GM23338 (cell line): ENCODE measurements at regions not wholly inside any gene's neighbourhood (a gene's known extent, or its start where the extent isn't known, plus 50 kb on each side); places are given as distances from the start of the nearest gene placed in this dataset.
"Not testable (repeated sequence)": the region's sequence is repeated elsewhere in the genome, so short reads cannot be mapped to it uniquely, and the experiment has no call there.

Experiments used
- ATAC-seq: fragments of 200-7000 bp; cut with Tn5 transposase; 3 replicates; pipeline ENCODE4 v1.9.1; 2020
- DNase-seq: peaks from one replicate; pipeline ENCODE4 v3.0.0-alpha.2; 2015; ENCODE audit warnings: low spot score
- H2AFZ ChIP-seq: fragments of 200-600 bp; sonication (generic); 2 replicates; pipeline ENCODE4 v1.8.0; 2016; ENCODE audit warnings: antibody characterized with exemption, mild to moderate bottlenecking, moderate library complexity
- H3F3A ChIP-seq: fragments of 200-600 bp; sonication (generic); replicated peaks from 2 replicates; pipeline ENCODE4 v1.8.0; 2017; ENCODE audit warnings: antibody characterized with exemption, mixed run types, low read depth
- H3K27ac ChIP-seq: fragments of 200-600 bp; sonication (generic); 2 replicates; pipeline ENCODE4 v1.6.1; 2016; ENCODE audit warnings: low read depth
- H3K27me3 ChIP-seq: fragments of 200-600 bp; sonication (generic); 2 replicates; pipeline ENCODE4 v1.8.0; 2016; ENCODE audit warnings: mild to moderate bottlenecking, mixed run types, moderate library complexity; ENCODE audit not compliant: insufficient read depth
- H3K36me3 ChIP-seq: fragments of 200-600 bp; sonication (generic); 2 replicates; pipeline ENCODE4 v1.8.0; 2016; ENCODE audit warnings: mild to moderate bottlenecking; ENCODE audit not compliant: insufficient read depth
- H3K4me1 ChIP-seq: fragments of 200-600 bp; sonication (generic); 2 replicates; pipeline ENCODE4 v1.8.0; 2016; ENCODE audit warnings: mild to moderate bottlenecking, moderate library complexity; ENCODE audit not compliant: insufficient read depth
- H3K4me2 ChIP-seq: fragments of 200-600 bp; sonication (generic); 2 replicates; pipeline ENCODE4 v1.7.1; 2017; ENCODE audit warnings: mixed run types
- H3K4me3 ChIP-seq: fragments of 200-600 bp; sonication (generic); 2 replicates; pipeline ENCODE4 v1.6.1; 2016; ENCODE audit warnings: mixed run types
- H3K79me2 ChIP-seq: fragments of 200-600 bp; sonication (generic); replicated peaks from 2 replicates; pipeline ENCODE4 v1.8.0; 2017; ENCODE audit warnings: mild to moderate bottlenecking; ENCODE audit not compliant: insufficient read depth
- H3K9me2 ChIP-seq: fragments of 200-600 bp; sonication (generic); 2 replicates; pipeline ENCODE4 v1.8.0; 2017; ENCODE audit not compliant: insufficient read depth
- H4K20me1 ChIP-seq: fragments of 200-600 bp; sonication (generic); replicated peaks from 2 replicates; pipeline ENCODE4 v1.8.0; 2017; ENCODE audit warnings: mild to moderate bottlenecking; ENCODE audit not compliant: insufficient read depth
- H3K27ac Mint-ChIP-seq: 2 replicates; pipeline ENCODE4 v1.8.0; 2020; ENCODE audit warnings: inconsistent platforms, mild to moderate bottlenecking, moderate library complexity, mixed read lengths
- H3K27me3 Mint-ChIP-seq: 3 replicates; pipeline ENCODE4 v1.8.0; 2022; ENCODE audit warnings: low read depth, mild to moderate bottlenecking, moderate library complexity, mixed read lengths, inconsistent platforms; ENCODE audit not compliant: insufficient read depth, poor library complexity
- H3K36me3 Mint-ChIP-seq: 3 replicates; pipeline ENCODE4 v1.8.0; 2021; ENCODE audit warnings: low read depth, mild to moderate bottlenecking, inconsistent platforms, moderate library complexity, mixed read lengths
- H3K4me1 Mint-ChIP-seq: 3 replicates; pipeline ENCODE4 v1.8.0; 2020; ENCODE audit warnings: mild to moderate bottlenecking, inconsistent platforms, mixed read lengths
- H3K4me3 Mint-ChIP-seq: 3 replicates; pipeline ENCODE4 v1.8.0; 2021; ENCODE audit warnings: moderate library complexity, mild to moderate bottlenecking, inconsistent platforms, mixed read lengths
- H3K9me3 Mint-ChIP-seq: 3 replicates; pipeline ENCODE4 v1.8.0; 2020; ENCODE audit warnings: moderate library complexity, mild to moderate bottlenecking, inconsistent platforms, mixed read lengths
- CTCF ChIP-seq, 2 experiments: fragments of 200-600 bp in 1 of 2; sonication (generic) in 1 of 2; conservative IDR thresholded peaks; 2 replicates each; pipeline versions ENCODE4 v1.5.1 to v1.6.1; 2016 to 2017; ENCODE audit warnings: antibody characterized with exemption in 2 of 2, low read depth in 2 of 2, mild to moderate bottlenecking in 2 of 2, moderate library complexity in 1 of 2
- ETS1 ChIP-seq: IDR thresholded peaks from 2 replicates; pipeline ENCODE4 v1.6.1; 2016; ENCODE audit warnings: antibody characterized with exemption
- EZH2 ChIP-seq: fragments of 200-600 bp; sonication (generic); IDR thresholded peaks from one replicate; pipeline ENCODE4 v1.8.0; 2017; ENCODE audit warnings: antibody characterized with exemption, mild to moderate bottlenecking, low read depth; ENCODE audit not compliant: unreplicated experiment
- JUNB ChIP-seq: IDR thresholded peaks from one replicate; pipeline ENCODE4 v1.6.1; 2016; ENCODE audit warnings: antibody characterized with exemption; ENCODE audit not compliant: unreplicated experiment
- NANOG ChIP-seq: IDR thresholded peaks from 2 replicates; pipeline ENCODE4 v1.6.1; 2016; ENCODE audit warnings: antibody characterized with exemption, borderline replicate concordance
- POLR2AphosphoS5 ChIP-seq: IDR thresholded peaks from 2 replicates; pipeline ENCODE4 v1.6.1; 2016; ENCODE audit warnings: antibody characterized with exemption, low read depth
- REST ChIP-seq: IDR thresholded peaks from one replicate; pipeline ENCODE4 v1.6.1; 2018; ENCODE audit warnings: antibody characterized with exemption; ENCODE audit not compliant: unreplicated experiment
- STAT1 ChIP-seq: IDR thresholded peaks from one replicate; pipeline ENCODE4 v1.6.1; 2016; ENCODE audit warnings: antibody characterized with exemption; ENCODE audit not compliant: unreplicated experiment
- ZNF114 ChIP-seq: fragments of 250-450 bp; sonication (Bioruptor Pico); IDR thresholded peaks from 2 replicates; pipeline ENCODE4 v1.5.0; 2020; ENCODE audit warnings: mild to moderate bottlenecking, moderate library complexity
- ZNF331 ChIP-seq: fragments of 250-450 bp; sonication (Bioruptor Pico); IDR thresholded peaks from 2 replicates; pipeline ENCODE4 v1.5.0; 2020; ENCODE audit warnings: low read depth, mild to moderate bottlenecking, moderate library complexity
- ZNF462 ChIP-seq: fragments of 250-450 bp; sonication (Bioruptor Pico); IDR thresholded peaks from 2 replicates; pipeline ENCODE4 v1.5.0; 2020; ENCODE audit warnings: mild to moderate bottlenecking, moderate library complexity

GRCh38 chr1:166316306-166316705, 149.5 kb upstream of the FAM78B start:
- H3K27ac ChIP-seq, H3K79me2 ChIP-seq, ATAC-seq, H3K36me3 ChIP-seq, H3K9me2 ChIP-seq, H3K4me1 Mint-ChIP-seq, DNase-seq, H3K4me1 ChIP-seq, H3K27ac Mint-ChIP-seq, H4K20me1 ChIP-seq, H3K27me3 ChIP-seq, H3K4me2 ChIP-seq, H3K4me3 Mint-ChIP-seq, H3K27me3 Mint-ChIP-seq, H2AFZ ChIP-seq, H3F3A ChIP-seq, H3K4me3 ChIP-seq: not testable (repeated sequence)
- peaks cover 21% of the 10 kb centered on the region for H3K9me3 Mint-ChIP-seq
- peaks cover 11% of the 10 kb centered on the region for H3K36me3 Mint-ChIP-seq

- H3K27me3 ChIP-seq, result no peaks in the 10 kb centered on the region
- DNase-seq (no peak), ATAC-seq (no peak)
- no peak overlapping the region for H3K27ac ChIP-seq
- H3K79me2 ChIP-seq, result no peaks in the 10 kb centered on the region
- H4K20me1 ChIP-seq, result no peaks in the 10 kb centered on the region
- H3F3A ChIP-seq, result no peaks in the 10 kb centered on the region
- Mint-ChIP-seq H3K4me1 (peaks cover 4% of the 10 kb centered on the region; the same call in 2 of the 3 replicates), H3K4me3 (no peak overlapping the region), H3K27ac (no peak overlapping the region), H3K27me3 (peaks cover 2% of the 10 kb centered on the region), H3K9me3 (peaks cover 5% of the 10 kb centered on the region), H3K36me3 (peaks cover under 1% of the 10 kb centered on the region; the same call in 2 of the 3 replicates)
- H3K4me1 ChIP-seq, result no peaks in the 10 kb centered on the region
- H3K4me3 ChIP-seq, result no peak overlapping the region
- H2AFZ ChIP-seq, result no peak overlapping the region
- H3K9me2 ChIP-seq, result peaks cover 6% of the 10 kb centered on the region
- no peak overlapping the region for H3K4me2 ChIP-seq
- H3K36me3 ChIP-seq, result no peaks in the 10 kb centered on the region
- no peak for TF ChIP-seq CTCF (conservative IDR thresholded peaks at IDR 0.05; ENCODE audit: low read depth in 2 of 2)
- TF ChIP-seq STAT1, result no peak
- no peak for TF ChIP-seq NANOG
- TF ChIP-seq ETS1, result no peak
- no peak for TF ChIP-seq ZNF331 (CRISPR knock-in tag)
- TF ChIP-seq JUNB, result no peak
- no peak for TF ChIP-seq ZNF114 (CRISPR knock-in tag)
- TF ChIP-seq EZH2, result no peak
- no peak for TF ChIP-seq POLR2AphosphoS5
- no peak for TF ChIP-seq REST
- no peak for TF ChIP-seq ZNF462
Measured at GRCh38 chr1:166322470-166322869, 155.7 kb upstream of the FAM78B start.
